Stromal cell of bone marrow (primary cell): ENCODE measurements at regions not wholly inside any gene's neighbourhood (a gene's known extent, or its start where the extent isn't known, plus 50 kb on each side); places are given as distances from the start of the nearest gene placed in this dataset.

Experiments
- DNase-seq: peaks from one replicate; pipeline ENCODE4 v3.0.0-alpha.2; 2012; ENCODE audit warnings: low read depth

DNA sequence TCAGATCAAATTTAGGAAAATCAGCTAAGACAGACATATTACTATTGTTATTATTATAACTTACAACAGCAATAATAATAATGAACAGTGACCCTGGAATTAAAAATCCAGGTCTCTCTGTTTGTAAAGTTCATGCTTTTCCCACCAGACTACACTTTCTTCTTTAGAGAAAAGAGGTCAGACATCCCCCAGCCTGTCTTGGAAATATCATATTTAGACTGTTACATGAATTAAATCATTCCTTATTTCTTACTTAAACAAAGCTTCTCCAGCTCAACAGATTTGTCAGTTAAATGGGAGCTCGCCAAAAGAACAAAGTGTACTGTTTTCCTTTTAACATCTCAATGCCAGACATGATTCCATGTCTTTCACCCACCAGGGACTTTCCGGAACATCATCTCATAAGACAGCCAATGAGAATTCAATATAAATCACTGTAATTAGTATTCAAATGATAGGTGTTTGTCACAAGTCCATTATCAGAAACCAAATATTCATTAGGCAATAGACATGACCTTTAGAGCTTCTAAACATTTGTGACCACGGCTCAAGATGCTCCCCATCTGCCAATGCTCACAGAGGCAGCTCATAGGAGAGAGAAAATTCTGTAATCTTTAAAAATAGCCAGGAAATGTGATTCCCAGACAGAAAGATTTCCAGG is 351.9 kb downstream of the ENC1 start:
- no peak for DNase-seq

DNA sequence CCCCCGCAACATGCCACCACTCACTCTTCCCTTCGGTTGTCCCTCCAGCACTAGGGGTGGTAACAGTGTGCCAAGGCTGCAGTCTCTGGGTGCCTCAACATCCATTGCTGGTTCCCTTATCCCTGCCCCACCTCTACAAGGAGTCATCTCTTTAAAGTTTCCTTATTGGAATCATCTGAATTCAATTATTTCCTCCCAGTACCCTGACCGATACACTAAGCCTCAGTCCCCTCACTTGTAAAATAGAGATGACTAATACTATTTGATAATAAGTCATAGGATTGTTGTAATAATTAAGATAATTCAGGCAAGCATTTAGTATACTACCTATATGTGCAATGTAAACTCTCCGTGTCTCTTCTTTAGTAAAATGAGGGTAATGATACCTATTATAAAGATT is 352.5 kb downstream of the ENC1 start:
- DNase-seq, result no peak

DNA sequence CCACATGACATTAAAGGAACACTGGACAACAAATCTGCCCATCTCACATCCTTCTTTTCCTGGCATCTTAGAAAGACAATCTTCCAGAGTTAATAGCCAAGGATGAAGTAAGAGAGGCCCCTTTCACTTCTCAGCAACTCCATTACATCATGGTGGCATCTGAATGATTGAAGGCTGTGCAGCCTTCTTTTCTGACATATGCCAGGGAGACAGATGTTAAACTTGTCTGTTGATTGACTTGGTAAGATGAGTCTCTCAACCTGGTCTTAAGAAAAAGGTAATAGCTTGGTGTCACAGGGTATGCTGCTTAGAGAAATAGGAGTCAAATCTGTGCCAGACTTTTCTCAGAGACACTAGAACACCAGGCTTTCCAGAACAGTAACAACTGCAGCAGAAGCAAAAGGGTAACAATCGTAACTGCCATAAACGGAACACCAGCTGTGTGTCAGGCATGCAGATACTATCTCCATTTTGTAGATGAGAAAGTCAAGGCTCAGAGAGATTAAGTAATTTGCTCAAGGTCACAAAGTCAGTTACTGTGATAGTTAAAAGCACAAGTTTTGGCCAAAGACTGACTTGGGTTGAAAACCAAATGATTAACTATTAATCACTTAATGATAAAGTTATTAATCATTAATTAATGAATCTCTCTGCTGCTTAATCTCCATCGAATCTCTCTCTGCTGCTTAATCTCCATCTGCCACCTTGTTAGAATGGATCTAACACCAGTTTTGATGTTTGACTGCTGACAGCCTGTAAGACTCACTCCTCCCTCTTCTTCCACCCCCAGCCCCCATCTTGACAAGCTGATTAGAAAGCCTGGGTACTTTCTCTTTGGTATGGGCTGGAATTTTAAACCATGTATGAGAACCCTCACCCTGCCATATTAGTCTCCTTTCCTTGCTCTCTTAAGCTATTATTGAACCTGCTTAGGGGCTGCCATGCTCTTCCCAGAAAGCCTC is 353.5 kb downstream of the ENC1 start:
- DNase-seq, result no peak

DNA sequence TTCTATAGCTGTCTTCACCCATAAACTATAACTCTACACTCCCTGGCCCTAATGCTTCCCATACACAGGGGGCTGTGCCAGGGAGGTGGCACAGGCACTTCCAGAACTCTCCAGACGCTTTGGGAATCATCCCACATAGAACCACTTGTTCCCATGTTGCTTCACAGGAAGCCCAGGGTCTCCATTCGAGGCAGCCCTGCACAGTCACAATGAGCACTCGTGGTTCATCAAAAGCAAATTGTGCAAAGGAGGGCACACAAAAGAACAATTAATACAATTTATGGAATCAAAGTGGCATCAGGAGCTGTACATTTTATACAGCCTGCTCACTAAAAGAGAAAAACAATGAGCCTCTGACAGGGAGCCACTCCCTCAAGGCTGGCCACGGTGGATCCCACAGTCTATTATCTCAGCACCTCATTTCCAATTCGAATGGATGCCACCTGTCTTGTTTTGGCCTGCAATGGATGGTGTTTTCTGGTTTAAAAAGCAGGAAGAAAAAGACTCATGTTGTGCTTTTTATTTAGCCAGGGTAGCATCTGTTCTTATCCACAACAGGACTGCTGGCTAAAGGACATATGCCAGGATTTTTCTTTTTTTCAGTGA is 354.8 kb downstream of the ENC1 start:
- no peak for DNase-seq

- no peak for DNase-seq
Observed at GRCh38 chr5:74282490-74282889, 358.0 kb downstream of the ENC1 start.

GRCh38 chr5:74281166-74281565 is 359.4 kb downstream of the ENC1 start:
- DNase-seq, result no peak

DNA sequence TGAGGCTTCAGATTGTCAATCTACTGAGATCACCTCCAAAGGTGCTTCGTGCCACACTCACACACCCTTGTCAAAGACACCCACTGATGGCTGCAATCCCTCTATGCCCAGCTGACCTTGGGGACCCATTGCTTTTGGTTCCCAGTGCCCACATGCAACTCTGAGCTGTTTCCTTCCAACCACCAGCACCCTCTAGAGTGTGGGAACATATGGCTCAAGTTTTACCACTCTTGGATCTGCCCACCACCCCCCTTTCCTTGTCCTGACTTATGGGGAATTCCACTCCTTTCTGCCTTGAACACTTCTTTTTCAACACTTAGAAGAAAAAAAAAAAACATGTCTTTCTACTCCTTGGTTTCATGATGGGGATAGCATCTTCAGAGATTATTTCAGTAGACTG is 360.2 kb downstream of the ENC1 start:
- DNase-seq, result no peak

DNA sequence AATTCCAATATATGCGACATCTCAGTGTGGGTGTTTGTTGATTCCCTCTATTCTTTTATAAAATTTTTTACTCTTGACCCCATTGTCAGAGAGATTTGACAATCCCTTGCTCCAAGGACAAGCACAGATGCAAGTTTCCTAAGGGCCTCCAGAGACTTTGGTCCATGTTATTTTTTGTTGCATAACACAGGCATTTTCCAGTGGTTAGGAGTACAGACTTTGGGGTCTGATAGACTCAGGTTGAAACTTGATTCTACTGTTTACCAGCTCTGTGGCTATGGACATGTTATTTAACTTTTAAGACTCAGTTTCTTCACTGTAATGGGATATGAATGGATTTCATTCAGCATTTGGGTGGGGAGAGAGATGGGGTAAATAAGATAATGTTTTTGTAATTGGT is 361.3 kb downstream of the ENC1 start:
- no peak for DNase-seq

DNA sequence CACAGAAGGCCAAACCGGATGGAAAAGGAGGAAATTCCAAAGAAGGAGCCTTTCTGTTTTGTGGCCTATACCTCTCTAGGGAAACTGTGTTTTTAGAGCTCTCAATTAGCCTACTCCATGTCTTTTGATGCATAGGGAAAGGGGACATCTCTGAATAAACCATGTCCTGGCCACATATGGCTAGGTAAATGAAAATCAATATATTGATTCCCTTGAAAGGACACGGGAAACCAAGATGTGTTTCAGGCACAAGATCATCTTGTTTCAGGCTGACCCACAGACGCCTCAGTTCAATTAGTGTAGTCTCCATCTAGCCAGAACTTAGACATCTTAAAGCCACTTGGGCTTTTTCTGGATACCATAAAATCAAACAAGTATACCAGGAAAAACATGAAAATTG is 363.1 kb downstream of the ENC1 start:
- no peak for DNase-seq

- no peak for DNase-seq
Observed at GRCh38 chr5:74275171-74275992, 365.1 kb downstream of the ENC1 start.

DNA sequence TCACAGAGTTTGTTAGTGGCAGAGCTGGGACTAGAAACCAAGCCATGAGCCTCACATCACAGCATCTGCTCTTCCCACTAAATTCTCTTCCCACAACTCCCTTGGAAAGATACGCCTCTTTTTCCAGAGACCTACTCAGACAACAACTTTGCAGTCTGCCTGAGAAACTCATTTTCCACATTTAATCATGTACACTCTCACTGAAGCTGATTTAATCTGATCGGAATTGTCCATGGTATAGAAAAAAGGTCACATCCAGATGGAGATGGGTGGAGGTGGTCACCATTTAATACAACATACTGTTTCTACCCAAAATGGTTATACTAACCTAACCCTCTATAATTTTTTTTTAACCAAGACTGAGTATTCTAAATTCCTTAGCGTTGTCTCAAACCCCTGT is 366.2 kb downstream of the ENC1 start:
- no peak for DNase-seq

GRCh38 chr5:74272831-74273451 is 367.6 kb downstream of the ENC1 start:
- DNase-seq, result no peak

GRCh38 chr5:74272024-74272775 is 368.3 kb downstream of the ENC1 start:
- no peak for DNase-seq

DNA sequence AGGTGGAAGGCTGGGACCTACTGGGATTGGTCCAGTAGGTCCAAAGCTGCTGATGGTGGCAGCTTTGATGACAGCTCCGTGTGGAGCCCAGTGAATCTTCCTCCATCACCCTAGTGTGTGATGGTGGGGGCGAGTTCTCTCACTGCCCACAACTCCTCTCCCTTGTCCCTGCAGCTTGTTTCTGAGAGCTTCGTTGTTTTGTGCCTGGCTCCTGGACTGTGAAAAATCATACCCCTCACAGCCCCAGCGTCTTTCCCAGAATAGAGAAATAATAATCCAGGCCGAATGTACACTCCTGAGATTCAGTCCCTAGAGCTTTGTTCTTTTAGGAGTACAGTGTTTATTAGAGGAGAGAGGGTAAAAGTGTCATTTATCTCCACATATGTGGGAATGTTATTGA is 372.2 kb downstream of the ENC1 start:
- no peak for DNase-seq

DNA sequence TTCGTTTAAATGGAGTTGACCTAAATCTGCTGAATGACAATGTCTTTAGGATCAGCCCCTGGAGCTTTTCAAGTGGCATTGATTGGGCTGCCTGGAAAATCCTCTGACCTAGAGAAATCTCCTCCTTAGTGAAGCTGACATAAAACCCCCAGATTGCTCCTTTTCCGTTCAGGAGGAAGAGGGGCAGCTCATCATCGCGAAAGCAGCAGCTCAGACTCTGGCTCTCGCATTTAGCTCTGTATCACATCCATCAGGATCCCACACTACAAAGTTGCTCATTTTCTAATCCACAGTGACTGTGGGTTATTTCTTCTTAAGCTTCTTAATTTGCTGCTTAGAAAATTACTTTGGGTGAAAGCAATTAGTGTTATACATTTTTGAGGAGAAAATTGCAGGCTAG is 373.7 kb downstream of the ENC1 start:
- no peak for DNase-seq

DNA sequence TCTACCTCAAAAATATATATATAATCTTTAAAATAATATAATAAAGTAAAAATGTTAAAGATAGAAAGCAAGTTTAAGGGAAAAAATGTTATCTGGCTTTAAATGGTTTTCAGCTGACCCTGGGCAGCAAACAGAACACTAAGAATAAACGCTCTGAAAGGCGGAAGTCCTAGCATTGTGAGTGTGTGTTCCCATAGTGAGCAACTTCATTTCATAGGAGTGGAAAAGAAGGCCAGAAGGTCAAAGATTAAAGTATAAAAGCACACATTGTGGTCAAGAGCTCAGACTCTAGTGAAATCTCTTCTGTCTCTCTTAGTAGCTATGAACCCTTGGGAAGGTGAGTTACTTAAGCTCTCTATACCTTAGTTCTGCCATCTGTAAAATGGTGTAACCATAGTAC is 374.4 kb downstream of the ENC1 start:
- no peak for DNase-seq

DNA sequence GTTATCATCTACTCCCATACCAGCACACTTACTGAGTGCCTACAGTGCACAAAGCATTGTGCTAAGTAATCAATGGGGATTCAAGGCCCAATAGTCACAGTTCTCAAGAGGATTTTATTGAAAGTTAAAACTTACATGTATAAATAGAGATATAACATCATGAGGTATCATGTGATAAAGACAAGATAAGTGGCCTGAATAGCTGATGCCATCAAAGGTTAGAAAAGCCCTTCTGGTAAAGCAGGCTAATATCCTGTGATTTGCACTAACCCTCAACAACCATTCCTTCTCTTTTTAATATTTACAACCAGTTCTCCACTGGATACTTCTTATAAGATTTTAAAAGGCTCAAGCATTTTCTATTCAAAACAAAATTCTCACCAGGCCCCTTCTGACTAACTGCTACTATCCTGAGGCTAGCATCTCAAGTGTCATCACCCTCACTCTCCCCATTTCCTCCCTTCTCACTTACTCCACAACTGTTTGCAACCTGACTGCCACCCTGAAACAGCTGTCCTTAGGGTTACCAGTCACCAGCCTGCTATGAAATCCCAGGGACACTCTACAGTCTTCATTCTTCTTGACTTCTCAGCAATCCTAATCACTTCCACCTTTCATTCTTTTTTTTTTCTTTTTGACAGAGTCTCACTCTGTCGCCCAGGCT is 377.9 kb downstream of the ENC1 start:
- DNase-seq, result no peak

GRCh38 chr5:74261866-74262265 is 378.7 kb downstream of the ENC1 start:
- no peak for DNase-seq

DNA sequence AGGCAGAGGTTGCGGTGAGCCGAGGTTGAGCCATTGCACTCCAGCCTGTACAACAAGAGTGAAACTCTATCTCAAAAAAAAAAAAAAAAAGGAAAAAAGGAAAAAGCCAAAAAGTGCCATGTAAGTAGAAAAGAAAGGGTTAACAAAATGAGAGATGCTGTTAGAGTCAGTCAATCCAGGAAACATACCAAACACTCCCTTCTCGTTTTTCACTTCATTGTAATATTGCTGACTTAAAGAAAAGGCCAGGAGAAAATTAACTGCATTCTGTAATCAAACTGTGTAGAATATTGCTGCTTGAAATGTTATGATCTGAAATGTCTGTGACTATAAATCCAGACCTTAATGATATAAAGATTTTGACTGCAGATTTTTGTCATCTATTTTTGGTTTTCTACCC is 379.1 kb downstream of the ENC1 start:
- no peak for DNase-seq

DNA sequence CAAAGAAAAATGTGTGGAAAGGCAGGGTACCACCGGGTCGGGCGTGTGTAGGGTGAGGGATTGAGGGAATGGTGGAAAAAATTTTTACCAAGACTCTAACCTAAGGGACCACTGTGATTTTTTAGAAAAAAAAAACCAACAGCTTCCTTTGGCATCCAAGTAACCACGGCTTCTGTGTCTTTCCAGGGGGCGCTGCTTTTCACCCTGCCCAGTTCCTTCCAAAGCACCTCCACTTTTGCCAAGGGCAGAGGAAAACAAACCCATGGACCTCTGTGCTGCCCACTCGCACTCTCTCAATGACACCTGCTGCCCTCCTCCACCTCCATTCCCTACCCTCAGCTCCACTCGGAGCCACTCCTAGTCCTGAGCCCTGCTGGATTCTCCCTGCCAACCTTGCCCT is 381.0 kb downstream of the ENC1 start:
- no peak for DNase-seq

- no peak for DNase-seq
Observed at GRCh38 chr5:74258314-74258665, 382.2 kb downstream of the ENC1 start.
